K562 (cell line): ENCODE measurements at regions not wholly inside any gene's neighbourhood (a gene's known extent, or its start where the extent isn't known, plus 50 kb on each side); places are given as distances from the start of the nearest gene placed in this dataset.

Experiments
- ATAC-seq: fragments of 200-7000 bp; cut with Tn5 transposase; 3 replicates; pipeline ENCODE4 v1.9.1; 2020; ENCODE audit warnings: moderate library complexity
- BruUV-seq: library from RNA; stranded (reverse); fragments of 400-500 nt; replicated peaks from 2 replicates; lab custom pipeline; 2021; lab: Mats Ljungman, UMichigan
- CTCF ChIA-PET: fragments of 300-600 bp; formaldehyde crosslinking; extraction: SDS; loops from one replicate; lab custom pipeline; 2021; ENCODE audit warnings: low intra/inter-chr PET ratio; lab: Yijun Ruan, JAX
- POLR2A ChIA-PET: fragments of 300-600, 350-650 bp; sonication (Branson Sonifier 250); formaldehyde crosslinking; extraction: SDS; loops from one replicate; lab custom pipeline; 2021; ENCODE audit warnings: antibody characterized with exemption, inconsistent platforms; lab: Yijun Ruan, JAX
- DNase-seq, 4 experiments: peaks; one replicate each; pipeline versions ENCODE4 v3.0.0 to v3.0.0-alpha.2; 2011 to 2018; ENCODE audit warnings: low spot score in 3 of 4, mixed read lengths in 3 of 4; ENCODE audit errors: extremely low read depth in 1 of 4
- FAIRE-seq: peaks from 2 replicates; lab custom pipeline; 2011; peaks lifted over from hg19 to GRCh38; lab: Jason Lieb, UNC
- H2AFZ ChIP-seq: 2 replicates; pipeline ENCODE4 v1.6.0; 2011; ENCODE audit warnings: low read depth, low read length, control low read depth, inconsistent platforms
- H3K27ac ChIP-seq: fragments of 200-600 bp; 3 replicates; pipeline ENCODE4 v1.8.0; 2011; ENCODE audit warnings: low read depth, mild to moderate bottlenecking, control low read depth, inconsistent platforms, low read length, moderate library complexity, mixed read lengths; ENCODE audit errors: extremely low read depth
- H3K27me3 ChIP-seq, 2 experiments: fragments of 300-600 bp in 1 of 2; 2 replicates in 1 of 2; 3 replicates in 1 of 2; pipeline versions ENCODE4 v1.6.0 to v1.8.0; 2011; ENCODE audit warnings: inconsistent platforms in 2 of 2, low read length in 2 of 2, mild to moderate bottlenecking in 1 of 2, mixed read lengths in 1 of 2, moderate library complexity in 1 of 2; ENCODE audit not compliant: control insufficient read depth in 2 of 2, insufficient read depth in 2 of 2
- H3K36me3 ChIP-seq: fragments of 300-600 bp; 3 replicates; pipeline ENCODE4 v1.8.0; 2011; ENCODE audit warnings: mild to moderate bottlenecking, low read length, inconsistent platforms; ENCODE audit not compliant: control insufficient read depth, insufficient read depth
- H3K4me1 ChIP-seq, 2 experiments: fragments of 200-600 bp in 1 of 2; replicated peaks in 1 of 2; 2 replicates in 1 of 2; 3 replicates in 1 of 2; pipeline versions ENCODE4 v1.5.1 to v1.8.0; 2011; ENCODE audit warnings: inconsistent platforms in 2 of 2, low read length in 2 of 2, mild to moderate bottlenecking in 1 of 2, mixed read lengths in 1 of 2, moderate library complexity in 1 of 2; ENCODE audit not compliant: control insufficient read depth in 2 of 2, insufficient read depth in 2 of 2
- H3K4me2 ChIP-seq: 2 replicates; pipeline ENCODE4 v1.6.1; 2011; ENCODE audit warnings: low read length, control low read depth, inconsistent platforms, mixed read lengths; ENCODE audit not compliant: insufficient read depth
- H3K4me3 ChIP-seq: fragments of 200-600 bp; sonication (generic), shearing (Covaris generic); 2 replicates; pipeline ENCODE4 v1.5.1; 2016; ENCODE audit warnings: control low read depth, inconsistent platforms
- H3K79me2 ChIP-seq: fragments of 200-600 bp; 3 replicates; pipeline ENCODE4 v1.8.0; 2011; ENCODE audit warnings: low read length, inconsistent platforms; ENCODE audit not compliant: control insufficient read depth, insufficient read depth
- H3K9ac ChIP-seq, 2 experiments: 2 replicates each; pipeline versions ENCODE4 v1.6.0 to v1.6.1; 2011; ENCODE audit warnings: low read depth in 2 of 2, low read length in 2 of 2, control low read depth in 1 of 2, inconsistent platforms in 1 of 2, mild to moderate bottlenecking in 1 of 2, mixed read lengths in 1 of 2; ENCODE audit not compliant: insufficient read depth in 1 of 2
- H3K9me1 ChIP-seq: one replicate; pipeline ENCODE4 v1.6.0; 2011; ENCODE audit warnings: inconsistent platforms, mild to moderate bottlenecking, low read length, moderate library complexity; ENCODE audit not compliant: control insufficient read depth, insufficient read depth
- H3K9me3 ChIP-seq: replicated peaks from 2 replicates; pipeline ENCODE4 v1.5.1; 2011; ENCODE audit warnings: low read depth, low read length, inconsistent platforms; ENCODE audit not compliant: control insufficient read depth, insufficient read depth
- H4K20me1 ChIP-seq: replicated peaks from 2 replicates; pipeline ENCODE4 v1.6.1; 2011; ENCODE audit warnings: low read length, inconsistent platforms, mixed read lengths; ENCODE audit not compliant: control insufficient read depth, insufficient read depth
- BRF2 ChIP-seq: IDR thresholded peaks from 3 replicates; pipeline ENCODE4 v1.6.1; 2011; ENCODE audit warnings: borderline replicate concordance, mild to moderate bottlenecking; ENCODE audit not compliant: insufficient read length, insufficient read depth
- ELF2 ChIP-seq: fragments of 250-450 bp; sonication (Bioruptor Pico); IDR thresholded peaks from 2 replicates; pipeline ENCODE4 v1.5.0; 2021; ENCODE audit warnings: mild to moderate bottlenecking
- PTBP1 ChIP-seq: fragments of 200-400 bp; formaldehyde crosslinking; IDR thresholded peaks from 2 replicates; pipeline ENCODE4 v1.6.1; 2017; ENCODE audit warnings: low read depth, low read length
- SRSF7 ChIP-seq: fragments of 200-400 bp; formaldehyde crosslinking; optimal IDR thresholded peaks from 2 replicates; pipeline ENCODE3; 2017; ENCODE audit warnings: mild to moderate bottlenecking, low read depth, low read length
- THAP12 ChIP-seq: fragments of 250-450 bp; sonication (Bioruptor Pico); IDR thresholded peaks from 2 replicates; pipeline ENCODE4 v1.9.0; 2021; ENCODE audit warnings: mild to moderate bottlenecking, inconsistent platforms
- whole genome bisulfite sequencing: fragments of 100-300 bp; shearing (Covaris generic); methylation state at CpG from one replicate; pipeline ENCODE4 v1.1.6; 2016; ENCODE audit warnings: low coverage, mixed read lengths; ENCODE audit not compliant: insufficient coverage; ENCODE audit errors: missing lambda C conversion rate; 5-methylcytosine and 5-hydroxymethylcytosine counted together
- in situ Hi-C: fragments of 300-500 bp; cut with MboI; formaldehyde crosslinking; loops from 4 replicates; pipeline ENCODE4 v1.15.0; 2018; ENCODE audit warnings: inconsistent platforms, mixed read lengths
- intact Hi-C: fragments of 100-400 bp; cut with micrococcal nuclease; formaldehyde crosslinking; loops from 2 replicates; pipeline ENCODE4 v1.14.2; 2022

GRCh38 chr9:119649205-119649604 lies 280.0 kb upstream of the BRINP1 start:
- Histone ChIP-seq H3K36me3 (no peaks in the 10 kb centered on the region), H3K4me1 (no peaks in the 10 kb centered on the region), H3K9ac (no peak overlapping the region), H3K4me3 (no peak overlapping the region), H2AFZ (no peak overlapping the region), H3K27me3 (no peaks in the 10 kb centered on the region), H3K9me1 (no peaks in the 10 kb centered on the region), H4K20me1 (no peaks in the 10 kb centered on the region), H3K4me2 (no peak overlapping the region), H3K27ac (no peak overlapping the region)
- FAIRE-seq = no peak
- no TSS peak for BruUV-seq
- in situ Hi-C loops = no loop called here
- intact Hi-C loops = no loop called here
- POLR2A ChIA-PET = no interaction called here
- no peak for TF ChIP-seq ELF2 (CRISPR knock-in tag)
- no peak for TF ChIP-seq SRSF7
- TF ChIP-seq PTBP1 = no peak
- TF ChIP-seq, all 486 proteins: peak for 0
- DNase-seq = no peak
- CTCF ChIA-PET = no interaction called here
- ATAC-seq = no peak
- H3K79me2 ChIP-seq = no peaks in the 10 kb centered on the region
- H3K9me3 ChIP-seq = no peaks in the 10 kb centered on the region

GRCh38 chr9:119639287-119639955 lies 270.2 kb upstream of the BRINP1 start:
- Histone ChIP-seq H3K79me2 (no peaks in the 10 kb centered on the region), H3K27me3 (no peaks in the 10 kb centered on the region), H2AFZ (no peak overlapping the region), H3K4me2 (no peak overlapping the region), H3K4me1 (no peaks in the 10 kb centered on the region), H3K36me3 (no peaks in the 10 kb centered on the region), H3K9me3 (no peaks in the 10 kb centered on the region), H4K20me1 (no peaks in the 10 kb centered on the region), H3K27ac (no peak overlapping the region), H3K9me1 (no peaks in the 10 kb centered on the region), H3K4me3 (no peak overlapping the region), H3K9ac (no peak overlapping the region)
- in situ Hi-C loops = no loop called here
- CTCF ChIA-PET = no interaction called here
- intact Hi-C loops = no loop called here
- ATAC-seq (no peak), DNase-seq (no peak), FAIRE-seq (no peak)
- POLR2A ChIA-PET = interaction anchor here (0.6 kb wide), 1 partner anchor 22 kb away, joined by 3 read pairs; no protein-coding TSS in a partner anchor
- WGBS = 2% methylated on average over 12 of the region's 12 CpGs
- BruUV-seq = no TSS peak
- TF ChIP-seq BRF2 (no peak), THAP12 (CRISPR knock-in tag) (no peak)
